ENCODE measurements at regions not wholly inside any gene's neighbourhood (a gene's known extent, or its start where the extent isn't known, plus 50 kb on each side); places are given as distances from the start of the nearest gene placed in this dataset.
A peak's percentile ranks its signal among the peaks of the same experiment; 100 is the strongest.

DNA sequence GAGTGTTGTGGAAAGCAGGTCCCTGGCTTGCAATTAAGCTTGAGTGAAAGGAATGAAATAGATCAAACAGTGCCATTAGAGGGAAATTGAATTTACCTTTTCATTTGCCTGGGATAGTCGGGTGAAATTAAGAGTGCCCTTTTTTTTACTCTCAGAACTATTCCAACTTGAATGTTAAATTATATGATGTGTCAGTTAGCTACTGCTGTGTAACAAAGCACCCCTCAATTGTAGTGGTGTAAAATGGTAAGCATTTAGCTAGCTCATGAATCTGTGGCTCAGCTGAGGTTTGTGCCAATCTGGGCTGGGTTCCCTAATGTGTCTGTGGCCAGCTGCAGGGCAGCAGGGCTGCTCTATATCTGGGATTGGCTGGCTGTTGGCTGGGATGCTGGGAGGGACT is 571.4 kb downstream of the MN1 start:
- DNase-seq (ENCODE audit: low spot score): no peak
- intact Hi-C loops (cut with DNase I): no loop called here

GRCh38 chr22:27231266-27231665 is 570.3 kb downstream of the MN1 start:
- intact Hi-C loops (cut with DNase I): no loop called here
- DNase-seq (ENCODE audit: low spot score): no peak

GRCh38 chr22:27232077-27232476 is 569.5 kb downstream of the MN1 start:
- no peak for DNase-seq (ENCODE audit: low spot score)
- intact Hi-C loops (cut with DNase I): no loop called here

DNA sequence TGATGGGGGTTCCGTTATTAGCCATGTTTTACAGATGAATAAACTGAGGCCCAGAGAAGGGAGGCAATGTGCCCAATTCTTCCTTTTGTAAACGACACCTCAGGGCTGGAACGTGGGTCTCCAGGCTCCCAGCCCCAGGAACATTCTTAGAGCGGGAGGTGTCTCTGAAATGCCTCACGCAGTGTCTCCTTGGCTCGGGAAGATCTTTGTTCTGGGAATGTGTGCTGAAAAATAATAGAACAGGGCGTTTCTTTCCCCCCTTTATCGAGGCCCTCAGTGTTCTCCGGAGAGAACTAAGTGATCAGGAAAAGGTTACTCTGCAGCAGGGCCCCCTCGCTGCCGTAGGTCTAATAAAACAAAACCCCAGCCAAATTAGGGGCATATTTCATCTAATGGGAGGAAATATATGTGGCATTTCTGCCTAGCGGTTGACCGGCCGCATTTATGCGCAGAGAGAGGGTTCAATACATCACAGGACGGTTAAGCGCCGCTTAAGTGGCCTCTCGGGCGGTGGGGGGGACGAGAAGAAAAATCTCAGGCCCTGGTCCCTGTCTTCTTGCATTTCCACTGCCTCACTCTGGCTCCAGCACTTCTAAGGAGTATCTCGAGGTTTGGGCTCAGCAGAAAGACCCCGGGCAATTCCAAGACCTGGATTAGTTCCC is 564.3 kb downstream of the MN1 start:
- DNase-seq (ENCODE audit: low spot score): no peak
- intact Hi-C loops (cut with DNase I): no loop called here

GRCh38 chr22:27238935-27239510 is 562.5 kb downstream of the MN1 start:
- intact Hi-C loops (cut with DNase I): no loop called here
- peak; percentile 95 for DNase-seq (ENCODE audit: low spot score)

GRCh38 chr22:27239520-27239919 is 562.0 kb downstream of the MN1 start:
- intact Hi-C loops (cut with DNase I): no loop called here
- DNase-seq (ENCODE audit: low spot score): no peak

DNA sequence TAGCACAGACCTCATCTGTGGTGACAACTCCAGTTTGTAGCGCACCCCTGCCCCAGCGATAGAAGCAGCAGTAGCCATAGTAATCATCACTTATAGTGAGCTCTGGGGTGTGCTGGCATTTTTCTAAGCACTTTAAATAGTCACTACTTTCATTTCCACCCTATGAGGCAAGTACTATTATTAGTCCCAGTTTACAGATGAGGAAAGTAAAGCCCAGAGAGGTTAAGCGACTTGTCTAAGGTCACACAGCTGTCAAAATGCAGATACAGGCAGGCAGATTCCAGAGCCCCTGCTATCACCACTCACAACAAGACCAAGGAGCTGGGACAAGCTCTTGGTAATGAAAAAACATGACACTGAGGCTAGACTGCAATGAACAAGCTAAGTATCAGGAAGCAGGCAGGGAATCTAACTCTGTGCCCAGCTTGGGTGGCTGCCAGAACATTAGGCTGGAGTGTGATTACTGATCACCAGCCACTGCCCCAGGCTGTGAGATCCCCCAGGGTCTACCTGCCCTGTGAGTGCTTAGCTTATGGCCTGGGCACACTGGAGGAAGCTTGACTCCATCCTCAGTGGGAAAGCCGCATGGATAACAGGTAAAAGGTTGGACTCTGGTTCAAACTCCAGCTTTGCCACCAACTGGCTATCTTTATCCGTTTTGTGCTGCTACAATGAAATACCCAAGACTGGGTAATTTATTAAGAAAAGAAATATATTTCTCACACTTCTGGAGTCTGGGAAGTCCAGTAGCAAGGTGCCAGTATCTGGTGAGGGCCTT is 561.1 kb downstream of the MN1 start:
- intact Hi-C loops (cut with DNase I): no loop called here
- DNase-seq (ENCODE audit: low spot score): no peak

DNA sequence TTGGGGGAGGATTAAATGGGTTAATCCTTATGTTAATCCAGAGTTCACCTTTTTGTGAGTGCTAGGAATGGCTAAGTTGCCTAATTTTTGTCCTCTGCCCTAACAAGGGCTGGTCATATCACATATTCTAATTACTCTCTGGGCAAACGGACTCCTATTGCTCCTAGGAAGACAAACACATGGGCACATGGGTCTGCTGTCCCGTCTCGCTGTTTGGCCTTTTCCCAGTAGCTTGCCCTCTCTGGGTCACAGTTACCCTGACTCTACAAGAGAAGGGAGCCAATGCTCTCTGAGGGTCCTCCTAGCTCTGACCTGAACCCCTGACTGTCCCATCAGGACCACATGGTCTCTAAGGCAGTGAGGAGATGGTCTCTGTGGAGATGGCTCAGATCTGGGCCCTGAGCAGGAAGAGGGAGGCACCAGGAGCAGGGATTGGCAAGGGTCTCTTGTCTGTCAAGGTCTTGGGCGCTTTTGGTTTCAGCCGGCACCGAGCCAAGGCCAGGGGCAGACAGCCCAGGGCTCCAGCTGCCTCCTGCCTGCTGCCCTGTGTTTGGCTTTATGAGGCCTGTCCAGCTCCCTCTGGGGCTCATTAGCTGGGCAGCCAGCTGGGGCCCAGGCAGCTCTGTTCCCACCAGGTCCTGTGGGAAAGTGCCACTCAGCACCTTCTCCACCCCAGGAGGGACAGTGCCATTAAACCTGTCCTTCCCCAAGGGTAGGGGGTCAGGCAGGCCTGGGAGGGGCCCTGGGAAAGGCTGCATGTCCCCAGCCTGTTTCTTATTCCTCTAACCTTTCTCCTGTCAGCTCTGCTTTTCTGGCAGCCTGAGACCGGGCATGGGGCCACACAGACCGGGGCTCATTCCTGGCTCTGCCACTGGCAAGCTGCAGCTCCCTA is 559.9 kb downstream of the MN1 start:
- DNase-seq (ENCODE audit: low spot score): no peak
- intact Hi-C loops (cut with DNase I): no loop called here

DNA sequence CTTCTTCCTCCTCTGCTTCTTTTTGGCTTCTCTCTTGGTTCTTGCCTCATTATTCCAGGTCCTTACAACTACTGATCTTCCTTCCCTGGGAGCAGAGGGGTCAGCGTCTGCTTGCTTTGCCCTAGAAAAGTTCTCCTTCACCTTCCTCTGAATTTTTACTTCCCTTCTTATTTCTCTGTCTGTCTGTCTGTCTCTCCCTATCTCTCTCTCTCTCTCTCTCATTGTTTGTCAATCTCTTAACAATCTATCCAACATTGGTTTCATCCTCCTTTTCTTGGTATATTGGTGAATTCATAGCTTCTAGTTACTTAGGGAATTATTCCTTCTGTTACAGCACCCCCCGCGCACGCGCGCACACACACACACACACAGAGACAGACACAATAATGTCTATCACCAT is 559.1 kb downstream of the MN1 start:
- intact Hi-C loops (cut with DNase I): no loop called here

DNA sequence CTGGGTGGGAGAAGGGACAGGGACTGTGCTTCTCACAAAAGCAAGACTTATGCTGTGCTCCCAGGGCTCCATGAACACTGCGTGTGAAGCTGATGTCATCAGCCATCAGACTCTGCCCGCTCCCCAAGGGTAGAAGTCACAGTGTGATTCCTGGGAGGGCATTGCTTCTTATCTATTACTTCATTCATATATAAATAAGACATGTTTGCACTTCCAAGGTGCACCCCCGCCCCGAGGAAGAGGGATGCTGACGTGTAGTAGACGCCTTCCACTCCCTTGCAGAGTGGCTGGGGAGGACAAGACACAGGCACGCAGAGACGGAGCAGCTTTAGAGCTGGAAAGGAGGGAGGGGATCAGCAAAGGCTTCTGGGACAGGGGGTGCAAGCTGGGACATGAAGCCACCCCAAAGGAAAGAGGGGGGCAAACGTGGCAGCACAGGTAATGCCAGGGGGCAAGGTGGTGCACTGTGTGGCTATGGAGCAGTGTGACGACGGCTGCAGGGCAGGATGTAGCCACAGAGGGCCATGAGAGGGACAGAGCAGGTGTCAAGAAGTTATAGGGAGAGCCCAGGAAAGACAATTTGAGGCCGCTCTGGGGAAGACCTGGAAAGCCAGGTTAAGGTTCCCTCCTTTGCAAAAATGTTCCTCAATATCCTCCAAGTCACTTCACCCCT is 558.5 kb downstream of the MN1 start:
- no peak for DNase-seq (ENCODE audit: low spot score)
- intact Hi-C loops (cut with DNase I): no loop called here

More for the DNA sequence above, 559.1 kb downstream of the MN1 start:
- no peak for DNase-seq (ENCODE audit: low spot score)

DNA sequence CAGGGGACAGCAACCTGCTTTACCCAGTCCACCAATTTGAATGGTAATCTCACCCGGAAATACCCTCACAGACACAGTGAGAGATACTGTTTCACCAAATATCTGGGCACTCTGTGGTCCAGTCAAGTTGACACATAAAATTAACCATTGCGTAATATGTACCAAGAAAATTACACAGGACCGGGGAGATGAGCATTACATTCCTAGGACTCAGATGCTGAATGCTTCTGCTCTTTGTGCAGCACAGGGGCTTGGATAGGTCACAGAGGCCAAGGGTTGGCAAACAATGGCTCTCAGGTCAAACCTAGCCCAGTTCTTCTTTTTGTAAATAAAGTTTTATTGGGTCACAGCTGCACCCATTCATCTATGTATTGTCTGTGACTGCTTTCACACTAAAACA is 557.2 kb downstream of the MN1 start:
- intact Hi-C loops (cut with DNase I): no loop called here
- no peak for DNase-seq (ENCODE audit: low spot score)

GRCh38 chr22:27245056-27245455 is 556.5 kb downstream of the MN1 start:
- intact Hi-C loops (cut with DNase I): no loop called here
- no peak for DNase-seq (ENCODE audit: low spot score)

- DNase-seq (ENCODE audit: low spot score): no peak
- intact Hi-C loops (cut with DNase I): no loop called here
Measured at GRCh38 chr22:27246558-27246957, 555.0 kb downstream of the MN1 start.

DNA sequence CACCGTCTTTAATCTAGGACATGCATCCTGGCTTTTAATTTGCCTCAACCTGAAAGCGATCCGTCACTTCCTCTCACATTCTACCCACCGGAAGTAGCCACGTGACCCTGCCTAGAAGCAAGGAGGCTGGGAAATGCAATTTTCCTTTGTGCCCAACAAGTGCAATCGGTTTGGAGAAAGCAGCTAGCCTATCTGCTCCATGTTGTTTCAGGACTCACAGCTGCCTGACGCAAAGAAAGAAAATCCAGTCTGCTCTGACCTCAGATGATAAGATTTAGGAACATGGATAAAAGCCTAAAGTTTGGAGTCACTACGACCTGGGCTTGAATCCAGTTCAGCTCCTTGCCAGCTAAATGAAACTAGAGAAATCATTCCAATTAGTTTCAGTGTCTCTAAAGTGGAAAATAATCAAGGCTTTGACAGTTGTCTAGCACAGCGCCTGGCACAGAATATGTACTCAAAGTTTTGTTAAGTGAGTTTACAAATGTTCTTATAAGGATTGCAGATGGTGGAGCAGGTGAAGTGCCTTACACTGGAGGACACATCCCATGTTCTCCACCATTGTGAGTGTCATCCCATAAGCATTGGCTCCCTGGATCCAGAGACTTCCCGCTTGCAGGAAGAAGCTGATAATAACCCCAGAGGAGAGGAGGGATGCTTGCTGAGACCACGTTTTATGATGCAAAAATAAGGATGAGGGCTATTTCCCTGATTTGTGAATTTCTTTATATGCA is 553.7 kb downstream of the MN1 start:
- no peak for DNase-seq (ENCODE audit: low spot score)
- intact Hi-C loops (cut with DNase I): loop anchor here in 1 of 2 donors (1.0 kb wide), 1 partner anchor 41 kb away; no protein-coding TSS in a partner anchor

DNA sequence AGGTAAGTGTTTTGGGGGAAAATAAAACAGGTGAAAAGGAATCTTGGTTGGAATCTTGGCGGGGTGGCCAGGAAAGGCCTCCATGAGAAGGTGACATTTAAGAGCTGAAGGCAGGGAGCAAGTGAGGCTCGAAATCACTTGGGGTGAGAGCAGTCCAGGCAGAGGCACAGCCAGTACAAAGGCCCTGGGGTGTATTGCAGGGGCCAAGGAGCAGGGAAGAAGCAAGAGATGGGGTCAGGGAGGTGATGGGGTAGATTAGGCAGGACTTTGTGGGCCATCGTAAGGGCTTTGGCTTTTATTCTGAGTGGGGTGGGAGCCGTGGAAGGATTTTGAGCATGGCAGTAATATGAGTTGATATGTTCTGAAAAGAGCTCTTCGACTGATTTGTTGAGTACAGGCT is 551.1 kb downstream of the MN1 start:
- no peak for DNase-seq (ENCODE audit: low spot score)
- intact Hi-C loops (cut with DNase I): no loop called here

DNA sequence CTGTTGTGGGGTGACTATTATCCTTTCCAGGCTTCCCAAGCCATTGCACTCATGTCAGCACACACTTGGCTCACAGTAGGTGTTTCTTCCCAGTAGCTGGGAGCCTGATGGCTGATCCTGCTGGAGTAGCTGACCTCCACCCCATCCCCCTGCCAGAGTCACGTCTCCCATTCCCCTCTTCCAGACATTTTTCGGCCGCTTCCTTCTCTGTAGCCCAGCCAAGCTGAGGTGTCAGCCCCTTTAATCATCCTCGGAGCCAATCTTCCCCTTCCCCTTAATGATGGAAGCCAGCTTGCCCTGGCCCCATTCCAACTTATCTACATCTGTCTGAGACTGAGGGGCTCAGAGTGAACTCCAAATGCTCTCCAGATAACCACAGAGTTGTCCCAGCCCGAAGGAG is 550.7 kb downstream of the MN1 start:
- DNase-seq (ENCODE audit: low spot score): no peak
- intact Hi-C loops (cut with DNase I): no loop called here

DNA sequence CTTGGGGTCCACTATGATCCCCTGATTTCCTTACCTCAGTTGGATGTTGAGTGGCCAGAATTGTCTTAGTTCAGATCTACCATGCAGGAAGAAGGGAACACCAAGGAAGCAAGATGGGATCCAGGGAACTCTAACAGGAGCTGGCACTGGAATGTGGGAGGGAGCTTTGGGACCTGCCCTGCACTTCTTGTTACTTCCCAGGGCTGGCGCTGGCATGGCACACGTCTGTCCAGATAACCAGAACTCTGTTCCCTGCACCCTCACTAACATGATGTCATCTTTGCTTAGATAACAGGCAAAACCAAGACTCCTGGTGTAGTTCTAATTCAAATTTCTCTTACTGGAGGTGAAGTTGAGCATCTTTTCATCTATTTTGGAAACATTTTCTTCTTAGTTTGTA is 550.0 kb downstream of the MN1 start:
- DNase-seq (ENCODE audit: low spot score): no peak
- intact Hi-C loops (cut with DNase I): no loop called here

DNA sequence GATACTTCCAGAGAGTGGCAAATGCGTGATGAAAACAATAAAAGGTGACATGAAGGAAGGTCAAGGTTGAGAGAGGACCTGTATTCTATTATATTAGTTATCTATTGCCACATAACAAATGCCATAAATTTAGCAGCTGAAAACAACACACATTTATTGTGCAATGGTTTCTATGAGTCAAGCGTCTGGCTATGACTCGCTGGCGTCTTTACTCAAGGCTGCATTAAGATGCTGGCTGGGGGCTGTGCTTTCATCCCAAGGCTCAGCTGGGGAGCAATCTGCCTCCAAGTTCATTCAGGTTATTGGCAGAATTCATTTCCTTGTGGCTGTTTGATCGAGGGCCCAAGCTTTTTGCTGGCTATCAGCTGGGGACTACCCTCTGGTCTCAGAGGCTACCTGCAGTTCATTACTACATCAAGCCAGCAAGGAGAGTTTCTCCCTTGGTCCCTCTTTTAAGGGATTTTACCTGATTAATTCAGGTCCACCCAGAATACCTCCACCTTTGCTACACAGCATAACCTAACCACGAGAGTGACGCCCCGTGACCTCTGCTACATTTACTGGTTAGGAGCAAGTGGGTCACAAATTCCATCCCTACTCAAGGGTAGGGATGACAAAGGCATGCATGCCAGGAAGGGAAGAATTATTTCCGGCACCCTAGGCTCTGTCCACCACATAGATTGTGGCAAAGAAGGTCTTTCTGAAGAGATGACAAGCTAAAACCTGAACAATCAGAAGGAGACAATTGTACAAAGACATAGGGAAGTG is 549.1 kb downstream of the MN1 start:
- peak; percentile 85 for DNase-seq (ENCODE audit: low spot score)
- intact Hi-C loops (cut with DNase I): no loop called here
